Endothelial cell of umbilical vein (primary cell): ENCODE measurements at regions not wholly inside any gene's neighbourhood (a gene's known extent, or its start where the extent isn't known, plus 50 kb on each side); places are given as distances from the start of the nearest gene placed in this dataset.

ENCODE experiments used
- BruUV-seq: library from RNA; stranded (reverse); fragments of 400-500 nt; replicated peaks from 2 replicates; lab custom pipeline; 2021; lab: Mats Ljungman, UMichigan
- CTCF ChIA-PET: fragments of 300-600, 350-600 bp; sonication (Branson Sonifier 250); formaldehyde crosslinking; loops from one replicate; lab custom pipeline; 2021; ENCODE audit warnings: antibody characterized with exemption, inconsistent platforms; lab: Charles Lee
- POLR2A ChIA-PET: fragments of 300-600, 350-600 bp; sonication (Branson Sonifier 250); formaldehyde crosslinking; loops from one replicate; lab custom pipeline; 2021; ENCODE audit warnings: antibody characterized with exemption, inconsistent platforms; lab: Charles Lee
- DNase-seq: peaks from one replicate; pipeline ENCODE4 v3.0.0-alpha.2; 2011; ENCODE audit warnings: low read depth, low spot score
- FAIRE-seq: peaks from 2 replicates; lab custom pipeline; 2011; peaks lifted over from hg19 to GRCh38; lab: Jason Lieb, UNC
- H2AFZ ChIP-seq: 2 replicates; pipeline ENCODE4 v1.6.0; 2012; ENCODE audit warnings: low read depth, low read length, control low read depth, inconsistent platforms
- H3K27ac ChIP-seq: 2 replicates; pipeline ENCODE4 v1.5.1; 2011; ENCODE audit warnings: low read depth, mild to moderate bottlenecking, control low read depth, low read length, moderate library complexity; ENCODE audit not compliant: insufficient read depth
- H3K27me3 ChIP-seq, 2 experiments: 2 replicates each; pipeline versions ENCODE4 v1.6.0 to v1.6.1; 2011; ENCODE audit warnings: low read length in 2 of 2, mixed read lengths in 1 of 2; ENCODE audit not compliant: control insufficient read depth in 2 of 2, insufficient read depth in 2 of 2
- H3K36me3 ChIP-seq, 2 experiments: 2 replicates in 1 of 2; 3 replicates in 1 of 2; pipeline ENCODE4 v1.5.1; 2011; ENCODE audit warnings: low read length in 2 of 2, mild to moderate bottlenecking in 1 of 2, moderate library complexity in 1 of 2; ENCODE audit not compliant: control insufficient read depth in 2 of 2, insufficient read depth in 2 of 2; ENCODE audit errors: extremely low read depth in 1 of 2
- H3K4me1 ChIP-seq: 3 replicates; pipeline ENCODE4 v1.5.1; 2011; ENCODE audit warnings: mild to moderate bottlenecking, low read length; ENCODE audit not compliant: control insufficient read depth, insufficient read depth; ENCODE audit errors: extremely low read depth
- H3K4me2 ChIP-seq: 2 replicates; pipeline ENCODE4 v1.6.1; 2011; ENCODE audit warnings: low read length, control low read depth, mixed read lengths; ENCODE audit not compliant: insufficient read depth
- H3K4me3 ChIP-seq, 3 experiments: fragments of 200-600 bp in 1 of 3; sonication (generic), shearing (Covaris generic) in 1 of 3; replicated peaks in 1 of 3; 2 replicates each; pipeline ENCODE4 v1.5.1; 2011 to 2016; ENCODE audit warnings: control low read depth in 3 of 3, low read length in 3 of 3, mild to moderate bottlenecking in 2 of 3, inconsistent platforms in 1 of 3, low read depth in 1 of 3, moderate library complexity in 1 of 3; ENCODE audit not compliant: insufficient read depth in 1 of 3
- H3K79me2 ChIP-seq: 2 replicates; pipeline ENCODE4 v1.6.0; 2012; ENCODE audit warnings: low read length, inconsistent platforms; ENCODE audit not compliant: control insufficient read depth, insufficient read depth
- H3K9ac ChIP-seq: replicated peaks from 2 replicates; pipeline ENCODE3; 2011; ENCODE audit warnings: low read length, control low read depth; ENCODE audit not compliant: insufficient read depth; ENCODE audit errors: extremely low read depth
- H3K9me1 ChIP-seq: replicated peaks from 3 replicates; pipeline ENCODE4 v1.6.0; 2011; ENCODE audit warnings: mild to moderate bottlenecking, low read length; ENCODE audit not compliant: control insufficient read depth, insufficient read depth; ENCODE audit errors: extremely low read depth
- H3K9me3 ChIP-seq: replicated peaks from 2 replicates; pipeline ENCODE4 v1.5.1; 2012; ENCODE audit warnings: low read length, inconsistent platforms; ENCODE audit not compliant: control insufficient read depth, insufficient read depth
- H4K20me1 ChIP-seq: replicated peaks from 2 replicates; pipeline ENCODE3; 2011; ENCODE audit warnings: mild to moderate bottlenecking, low read length; ENCODE audit not compliant: control insufficient read depth, insufficient read depth; ENCODE audit errors: extremely low read depth
- CTCF ChIP-seq, 2 donors: IDR thresholded peaks; 1 replicate in 1 of 2; 2 replicates in 1 of 2; pipeline ENCODE4 v1.5.1; 2011; ENCODE audit warnings: low read length in 2 of 2, mild to moderate bottlenecking in 2 of 2, moderate library complexity in 2 of 2, control low read depth in 1 of 2, inconsistent platforms in 1 of 2, low read depth in 1 of 2; ENCODE audit not compliant: insufficient read depth in 1 of 2; ENCODE audit errors: extremely low read depth in 1 of 2
- EZH2 ChIP-seq: IDR thresholded peaks from 2 replicates; pipeline ENCODE4 v1.6.1; 2012; ENCODE audit warnings: borderline replicate concordance, low read depth, mild to moderate bottlenecking, moderate library complexity, low read length, inconsistent platforms; ENCODE audit not compliant: severe bottlenecking
- FOS ChIP-seq: IDR thresholded peaks from 2 replicates; pipeline ENCODE4 v1.6.1; 2011; ENCODE audit warnings: mild to moderate bottlenecking, low read length, moderate library complexity, borderline replicate concordance; ENCODE audit not compliant: insufficient read depth
- GATA2 ChIP-seq: IDR thresholded peaks from 2 replicates; pipeline ENCODE4 v1.7.0; 2011; ENCODE audit warnings: low read depth, mild to moderate bottlenecking, moderate library complexity, mixed read lengths, low read length; ENCODE audit not compliant: insufficient read length, insufficient read depth
- JUN ChIP-seq: IDR thresholded peaks from 2 replicates; pipeline ENCODE4 v1.6.1; 2011; ENCODE audit warnings: borderline replicate concordance, low read depth; ENCODE audit not compliant: insufficient read length, insufficient read depth
- MAX ChIP-seq: IDR thresholded peaks from 2 replicates; pipeline ENCODE4 v1.6.1; 2011; ENCODE audit not compliant: insufficient read depth, insufficient read length
- MYC ChIP-seq: IDR thresholded peaks from one replicate; pipeline ENCODE4 v1.6.1; 2011; ENCODE audit warnings: mild to moderate bottlenecking, low read depth, low read length
- POLR2A ChIP-seq: IDR thresholded peaks from 2 replicates; pipeline ENCODE4 v1.6.1; 2012; ENCODE audit warnings: low read depth, mild to moderate bottlenecking, control low read depth, low read length
- POLR2AphosphoS5 ChIP-seq: IDR thresholded peaks from 2 replicates; pipeline ENCODE4 v1.6.1; 2012; ENCODE audit warnings: low read depth, mild to moderate bottlenecking, control low read depth, low read length, moderate library complexity; ENCODE audit not compliant: insufficient read depth
- dilution Hi-C: fragments of 300-500 bp; cut with MboI; formaldehyde crosslinking; loops from one replicate; pipeline ENCODE4 v1.15.0; 2019; ENCODE audit warnings: low sequenced_read_pairs; ENCODE audit not compliant: extremely low pct_ligation_motif_present
- intact Hi-C: fragments of 100-400 bp; cut with micrococcal nuclease; formaldehyde crosslinking; loops from one replicate; pipeline ENCODE4 v1.10.0; 2022

GRCh38 chr12:72089678-72090077, 151.0 kb downstream of the TPH2 start:
- Histone ChIP-seq H3K4me1 (no peaks in the 10 kb centered on the region), H3K36me3 (no peaks in the 10 kb centered on the region), H3K27me3 (no peaks in the 10 kb centered on the region), H4K20me1 (no peaks in the 10 kb centered on the region), H2AFZ (no peak overlapping the region), H3K9me1 (no peaks in the 10 kb centered on the region), H3K4me3 (no peak overlapping the region), H3K79me2 (no peaks in the 10 kb centered on the region), H3K27ac (no peak overlapping the region), H3K4me2 (no peak overlapping the region), H3K9me3 (peaks cover 2% of the 10 kb centered on the region), H3K9ac (no peak overlapping the region)
- intact Hi-C loops = no loop called here
- ChIA-PET CTCF (no interaction called here), POLR2A (no interaction called here)
- DNase-seq (no peak), FAIRE-seq (no peak)
- TF ChIP-seq CTCF (IDR thresholded peaks at IDR 0.05; ENCODE audit: extremely low read depth in 1 of 2, insufficient read depth in 1 of 2, low read depth in 1 of 2, low read length in 2 of 2) (no peak), FOS (no peak), POLR2A (no peak), EZH2 (no peak), MAX (no peak), POLR2AphosphoS5 (no peak), JUN (no peak), MYC (no peak), GATA2 (no peak)
- dilution Hi-C loops = no loop called here
- BruUV-seq = no TSS peak
